ENCODE measurements at regions not wholly inside any gene's neighbourhood (a gene's known extent, or its start where the extent isn't known, plus 50 kb on each side); places are given as distances from the start of the nearest gene placed in this dataset.
"Not testable (repeated sequence)": the region's sequence is repeated elsewhere in the genome, so short reads cannot be mapped to it uniquely, and the experiment has no call there.

DNA sequence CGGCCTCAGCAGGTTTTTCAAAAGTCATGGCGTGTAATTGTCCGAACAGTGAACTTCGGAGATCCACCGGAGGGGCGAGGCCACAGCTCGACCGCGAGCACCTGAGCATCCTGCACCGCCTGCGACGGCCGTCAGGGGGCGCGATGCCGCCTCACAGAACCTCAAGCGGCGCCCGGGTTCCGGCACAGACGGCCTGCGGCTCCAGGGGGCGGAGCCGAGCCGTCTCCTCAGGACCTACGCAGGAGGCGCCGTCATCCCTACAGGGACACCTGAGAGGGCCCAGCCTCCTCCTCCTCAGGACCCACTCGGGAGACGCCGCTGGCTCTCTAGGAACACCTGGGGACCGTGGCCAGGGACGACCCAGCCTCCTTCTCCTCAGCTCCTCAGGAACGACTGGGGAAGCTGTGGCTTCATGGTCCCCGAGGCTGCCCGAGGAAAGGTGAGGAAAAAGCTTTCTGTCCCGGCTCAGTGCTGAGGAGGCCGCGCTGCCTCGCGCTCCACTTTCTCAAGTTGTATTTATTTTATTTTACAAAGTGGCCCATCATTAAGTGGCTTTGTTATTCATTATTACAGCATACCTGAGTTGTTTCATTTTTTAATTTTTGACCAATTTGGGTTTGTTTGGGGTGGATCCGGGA, 197.3 kb downstream of the LMLN start:
- intact Hi-C loops (cut with DNase I; ENCODE audit: low total_unique reads); H3K27me3 ChIP-seq (replicated peaks in 1 of 7); DNase-seq; H3K4me1 ChIP-seq; H3K27ac ChIP-seq; H3K36me3 ChIP-seq; H3K4me3 ChIP-seq; H3K9me3 ChIP-seq: not testable (repeated sequence)
- 15 to 38% (median 16%) methylated on average over 5 to 9 of the region's 42 CpGs; no CpG with 5 or more reads in 1 of the 5 donors for WGBS, 5 donors
- TF ChIP-seq, protein P1, sequence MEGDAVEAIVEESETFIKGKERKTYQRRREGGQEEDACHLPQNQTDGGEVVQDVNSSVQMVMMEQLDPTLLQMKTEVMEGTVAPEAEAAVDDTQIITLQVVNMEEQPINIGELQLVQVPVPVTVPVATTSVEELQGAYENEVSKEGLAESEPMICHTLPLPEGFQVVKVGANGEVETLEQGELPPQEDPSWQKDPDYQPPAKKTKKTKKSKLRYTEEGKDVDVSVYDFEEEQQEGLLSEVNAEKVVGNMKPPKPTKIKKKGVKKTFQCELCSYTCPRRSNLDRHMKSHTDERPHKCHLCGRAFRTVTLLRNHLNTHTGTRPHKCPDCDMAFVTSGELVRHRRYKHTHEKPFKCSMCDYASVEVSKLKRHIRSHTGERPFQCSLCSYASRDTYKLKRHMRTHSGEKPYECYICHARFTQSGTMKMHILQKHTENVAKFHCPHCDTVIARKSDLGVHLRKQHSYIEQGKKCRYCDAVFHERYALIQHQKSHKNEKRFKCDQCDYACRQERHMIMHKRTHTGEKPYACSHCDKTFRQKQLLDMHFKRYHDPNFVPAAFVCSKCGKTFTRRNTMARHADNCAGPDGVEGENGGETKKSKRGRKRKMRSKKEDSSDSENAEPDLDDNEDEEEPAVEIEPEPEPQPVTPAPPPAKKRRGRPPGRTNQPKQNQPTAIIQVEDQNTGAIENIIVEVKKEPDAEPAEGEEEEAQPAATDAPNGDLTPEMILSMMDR (IDR thresholded peaks at IDR 0.05 in 8 of 11, conservative IDR thresholded peaks at IDR 0.05 in 3 of 11), result peak in 1 of 11 experiments; percentile 22

DNA sequence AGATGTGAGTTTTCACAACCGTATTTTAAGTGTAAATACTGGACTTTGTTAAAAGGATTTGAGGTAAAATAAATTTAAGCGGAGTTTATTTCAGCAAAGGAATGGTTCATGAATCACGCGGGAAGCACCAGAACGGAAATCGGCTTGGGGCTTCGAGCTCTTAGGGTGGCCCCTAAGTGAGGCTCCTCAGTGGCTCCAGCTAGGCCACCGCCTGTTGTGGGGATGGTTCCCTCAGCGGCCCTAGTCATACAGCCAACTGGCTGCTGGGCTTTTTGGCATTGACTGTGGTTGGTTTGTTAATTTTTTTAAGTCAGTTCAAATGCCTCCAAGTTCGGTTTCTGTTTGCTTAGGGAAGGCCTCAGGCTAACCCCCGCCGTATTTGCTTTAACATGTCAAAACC, 198.0 kb downstream of the LMLN start:
- DNase-seq; H3K36me3 ChIP-seq; H3K4me1 ChIP-seq; H3K4me3 ChIP-seq; H3K9me3 ChIP-seq; H3K27ac ChIP-seq; H3K27me3 ChIP-seq (replicated peaks in 1 of 7); intact Hi-C loops (cut with DNase I; ENCODE audit: low total_unique reads): not testable (repeated sequence)
- WGBS, 5 donors, result 70 to 95% (median 86%) methylated on average over 6 to 10 of the region's 12 CpGs

DNA sequence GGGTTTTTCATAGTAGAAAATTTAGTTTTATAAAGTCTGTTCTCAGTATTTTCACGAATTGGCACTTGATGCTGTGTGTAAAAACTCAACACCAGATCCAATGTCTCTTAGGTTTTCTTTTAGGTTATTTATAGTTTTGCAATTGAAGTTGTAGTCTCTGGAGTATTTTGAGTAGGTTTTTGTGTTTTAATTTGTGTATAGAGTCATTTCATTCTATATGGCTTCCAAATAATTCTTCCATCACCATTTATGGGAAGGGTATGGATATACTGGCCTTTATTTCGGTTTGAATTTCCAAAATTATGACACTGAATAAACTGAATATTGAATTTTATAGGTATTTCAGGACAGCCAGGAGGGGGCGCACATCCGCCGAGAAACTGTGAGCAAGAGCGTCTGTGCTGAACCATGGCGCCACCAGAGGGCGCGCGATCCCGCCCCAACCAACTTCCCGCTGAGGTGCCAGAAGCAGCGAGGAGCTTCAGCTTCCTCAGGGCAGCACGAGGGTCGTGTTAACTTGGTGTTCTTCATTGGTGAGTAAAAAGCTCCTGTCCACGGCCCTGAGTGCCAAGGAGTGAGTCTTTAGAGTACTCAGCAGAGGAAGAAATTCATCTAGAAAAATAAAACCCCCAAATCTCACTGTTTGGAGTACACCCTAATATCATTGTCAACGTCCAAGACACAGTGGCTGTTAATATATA, 207.5 kb downstream of the LMLN start:
- WGBS, 5 donors, result 4 to 14% (median 5%) methylated on average over 7 to 14 of the region's 17 CpGs
- intact Hi-C loops (cut with DNase I; ENCODE audit: low total_unique reads); H3K4me3 ChIP-seq; H3K4me1 ChIP-seq; H3K9me3 ChIP-seq; H3K27me3 ChIP-seq (replicated peaks in 1 of 7); H3K27ac ChIP-seq: not testable (repeated sequence)
- TF ChIP-seq, protein P1 (IDR thresholded peaks at IDR 0.05 in 8 of 11, conservative IDR thresholded peaks at IDR 0.05 in 3 of 11), result peak in 10 of 11 experiments; percentile 22 to 84 (median 72)
- TF ChIP-seq POLR2AphosphoS5 (IDR thresholded peaks at IDR 0.05), result peak in 1 of 3 donors; percentile 62
- DNase-seq, result peak; percentile 92
- H3K36me3 ChIP-seq, result peaks cover 0 to 21% (median 0%) of the 10 kb centered on the region in 6 donors

DNA sequence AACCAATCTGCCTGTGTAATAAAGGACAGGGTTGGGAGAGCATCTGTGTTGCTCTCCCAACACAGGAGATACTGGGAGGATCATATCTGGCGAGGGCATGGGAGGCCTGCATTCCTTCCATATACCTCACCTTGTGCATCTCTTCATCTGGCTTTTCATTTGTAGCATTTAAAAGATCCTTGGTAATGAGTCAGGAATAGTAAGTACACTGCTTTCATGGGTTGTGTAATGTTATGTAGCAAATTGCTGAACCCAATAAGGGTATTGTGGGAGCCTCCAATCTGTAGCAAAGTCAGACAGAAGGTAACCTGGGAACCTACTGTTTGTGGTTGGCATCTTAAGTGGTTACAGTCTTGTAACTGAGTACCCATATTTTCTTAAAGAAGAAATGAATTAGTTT, 210.8 kb downstream of the LMLN start:
- H3K27me3 ChIP-seq (replicated peaks in 1 of 7); intact Hi-C loops (cut with DNase I; ENCODE audit: low total_unique reads); H3K4me1 ChIP-seq; H3K4me3 ChIP-seq; DNase-seq; H3K27ac ChIP-seq; H3K9me3 ChIP-seq: not testable (repeated sequence)
- H3K36me3 ChIP-seq, result peaks cover 0 to 21% (median 0%) of the 10 kb centered on the region in 6 donors
- 83 to 100% methylated on average over 1 of the region's 1 CpG; no CpG with 5 or more reads in 3 of the 5 donors for WGBS, 5 donors

DNA sequence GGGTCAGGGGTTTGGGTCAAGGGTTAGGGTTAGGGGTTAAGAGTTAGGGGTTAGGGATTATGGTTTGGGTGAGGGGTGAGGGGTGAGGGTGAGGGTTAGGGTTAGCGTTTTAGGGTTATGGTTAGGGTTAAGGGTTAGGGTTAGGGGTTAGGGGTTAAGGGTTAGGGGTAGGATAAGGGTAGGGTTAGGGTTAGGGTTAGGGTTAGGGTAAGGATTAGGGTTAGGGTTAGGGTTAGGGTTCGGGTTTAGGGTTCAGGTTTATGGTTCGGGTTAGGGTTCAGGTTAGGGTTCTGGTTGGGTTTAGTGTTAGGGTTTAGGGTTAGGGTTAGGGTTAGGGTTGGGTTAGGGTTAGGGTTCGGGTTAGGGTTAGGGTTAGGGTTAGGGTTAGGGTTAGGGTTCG, 213.1 kb downstream of the LMLN start:
- H3K4me3 ChIP-seq; H3K9me3 ChIP-seq; intact Hi-C loops (cut with DNase I; ENCODE audit: low total_unique reads); DNase-seq; H3K27me3 ChIP-seq (replicated peaks in 1 of 7); H3K4me1 ChIP-seq; H3K27ac ChIP-seq: not testable (repeated sequence)
- WGBS, 5 donors, result 71 to 95% (median 92%) methylated on average over 5 of the region's 5 CpGs
- peaks cover 0 to 19% (median 0%) of the 10 kb centered on the region in 6 donors for H3K36me3 ChIP-seq

DNA sequence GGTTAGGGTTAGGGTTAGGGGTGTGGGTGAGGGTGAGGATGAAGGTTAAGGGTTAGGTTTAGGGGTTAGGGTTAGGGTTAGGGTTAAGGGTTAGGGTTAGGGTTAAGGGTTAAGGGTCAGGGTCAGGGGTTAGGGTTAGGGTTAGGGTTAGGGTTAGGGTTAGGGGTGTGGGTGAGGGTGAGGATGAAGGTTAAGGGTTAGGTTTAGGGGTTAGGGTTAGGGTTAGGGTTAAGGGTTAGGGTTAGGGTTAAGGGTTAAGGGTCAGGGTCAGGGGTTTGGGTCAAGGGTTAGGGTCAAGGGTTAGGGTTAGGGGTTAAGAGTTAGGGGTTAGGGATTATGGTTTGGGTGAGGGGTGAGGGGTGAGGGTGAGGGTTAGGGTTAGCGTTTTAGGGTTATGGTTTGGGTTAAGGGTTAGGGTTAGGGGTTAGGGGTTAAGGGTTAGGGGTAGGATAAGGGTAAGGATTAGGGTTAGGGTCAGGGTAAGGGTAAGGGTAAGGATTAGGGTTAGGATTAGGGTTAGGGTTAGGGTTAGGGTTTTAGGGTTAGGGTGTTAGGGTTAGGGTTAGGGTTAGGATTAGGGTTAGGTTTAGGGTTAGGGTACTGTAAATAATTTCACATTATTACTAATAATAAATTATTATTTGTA, 214.0 kb downstream of the LMLN start:
- H3K4me1 ChIP-seq; H3K4me3 ChIP-seq; DNase-seq; intact Hi-C loops (cut with DNase I; ENCODE audit: low total_unique reads); H3K27me3 ChIP-seq (replicated peaks in 1 of 7); H3K36me3 ChIP-seq; H3K27ac ChIP-seq; H3K9me3 ChIP-seq: not testable (repeated sequence)
- 75 to 90% (median 83%) methylated on average over 1 of the region's 1 CpG; no CpG with 5 or more reads in 1 of the 5 donors for WGBS, 5 donors

All from spleen (tissue), 11 donors.